Osteocyte (in vitro differentiated cells): ENCODE measurements at regions not wholly inside any gene's neighbourhood (a gene's known extent, or its start where the extent isn't known, plus 50 kb on each side); places are given as distances from the start of the nearest gene placed in this dataset.

ENCODE experiments used
- DNase-seq: peaks from one replicate; pipeline ENCODE4 v3.0.0; 2021; ENCODE audit warnings: mixed read lengths; ENCODE audit not compliant: unreplicated experiment; ENCODE audit errors: extremely low spot score
- H3K27ac Mint-ChIP-seq: one replicate; pipeline ENCODE4 v1.8.0; 2021; ENCODE audit warnings: mild to moderate bottlenecking, mixed read lengths; ENCODE audit not compliant: unreplicated experiment
- H3K27me3 Mint-ChIP-seq: one replicate; pipeline ENCODE4 v1.8.0; 2021; ENCODE audit warnings: mixed read lengths; ENCODE audit not compliant: unreplicated experiment
- H3K36me3 Mint-ChIP-seq: one replicate; pipeline ENCODE4 v1.8.0; 2021; ENCODE audit warnings: mixed read lengths; ENCODE audit not compliant: unreplicated experiment
- H3K4me1 Mint-ChIP-seq: one replicate; pipeline ENCODE4 v1.8.0; 2021; ENCODE audit warnings: mixed read lengths; ENCODE audit not compliant: unreplicated experiment
- H3K4me3 Mint-ChIP-seq: one replicate; pipeline ENCODE4 v1.8.0; 2021; ENCODE audit warnings: mild to moderate bottlenecking, moderate library complexity, mixed read lengths; ENCODE audit not compliant: unreplicated experiment
- H3K9me3 Mint-ChIP-seq: one replicate; pipeline ENCODE4 v1.8.0; 2021; ENCODE audit warnings: mixed read lengths; ENCODE audit not compliant: unreplicated experiment
- TF ChIP-seq, protein P1 (sequence below): fragments of 200-600 bp; sonication (generic); IDR thresholded peaks from 2 replicates; pipeline ENCODE4 v1.5.0; 2021; ENCODE audit warnings: antibody characterized with exemption, mild to moderate bottlenecking, moderate library complexity

DNA sequence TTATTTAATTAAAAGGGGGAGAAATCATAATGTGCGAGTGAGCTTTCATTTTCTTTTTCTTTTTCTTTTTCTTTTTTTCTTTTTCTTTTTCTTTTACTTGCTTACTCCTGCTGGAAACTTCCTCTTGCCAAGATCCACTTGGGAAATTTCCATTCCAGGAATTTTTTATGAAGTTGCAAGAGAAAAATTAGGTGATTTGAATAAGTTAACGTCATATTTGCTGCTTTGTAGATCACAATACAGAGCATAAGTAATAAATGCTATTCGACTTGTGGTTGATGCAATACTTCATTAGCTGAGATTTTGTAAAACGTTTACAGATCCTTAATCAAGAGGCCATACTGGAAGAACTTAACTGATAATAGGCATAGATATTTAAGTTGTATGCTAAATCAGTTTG, 354.7 kb upstream of the SMIM21 start:
- Mint-ChIP-seq H3K4me3 (no peak overlapping the region), H3K27ac (no peak overlapping the region), H3K36me3 (no peaks in the 10 kb centered on the region), H3K4me1 (no peaks in the 10 kb centered on the region), H3K27me3 (no peaks in the 10 kb centered on the region), H3K9me3 (peaks cover 8% of the 10 kb centered on the region)
- DNase-seq, result no peak
- TF ChIP-seq, protein P1, sequence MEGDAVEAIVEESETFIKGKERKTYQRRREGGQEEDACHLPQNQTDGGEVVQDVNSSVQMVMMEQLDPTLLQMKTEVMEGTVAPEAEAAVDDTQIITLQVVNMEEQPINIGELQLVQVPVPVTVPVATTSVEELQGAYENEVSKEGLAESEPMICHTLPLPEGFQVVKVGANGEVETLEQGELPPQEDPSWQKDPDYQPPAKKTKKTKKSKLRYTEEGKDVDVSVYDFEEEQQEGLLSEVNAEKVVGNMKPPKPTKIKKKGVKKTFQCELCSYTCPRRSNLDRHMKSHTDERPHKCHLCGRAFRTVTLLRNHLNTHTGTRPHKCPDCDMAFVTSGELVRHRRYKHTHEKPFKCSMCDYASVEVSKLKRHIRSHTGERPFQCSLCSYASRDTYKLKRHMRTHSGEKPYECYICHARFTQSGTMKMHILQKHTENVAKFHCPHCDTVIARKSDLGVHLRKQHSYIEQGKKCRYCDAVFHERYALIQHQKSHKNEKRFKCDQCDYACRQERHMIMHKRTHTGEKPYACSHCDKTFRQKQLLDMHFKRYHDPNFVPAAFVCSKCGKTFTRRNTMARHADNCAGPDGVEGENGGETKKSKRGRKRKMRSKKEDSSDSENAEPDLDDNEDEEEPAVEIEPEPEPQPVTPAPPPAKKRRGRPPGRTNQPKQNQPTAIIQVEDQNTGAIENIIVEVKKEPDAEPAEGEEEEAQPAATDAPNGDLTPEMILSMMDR, result no peak

DNA sequence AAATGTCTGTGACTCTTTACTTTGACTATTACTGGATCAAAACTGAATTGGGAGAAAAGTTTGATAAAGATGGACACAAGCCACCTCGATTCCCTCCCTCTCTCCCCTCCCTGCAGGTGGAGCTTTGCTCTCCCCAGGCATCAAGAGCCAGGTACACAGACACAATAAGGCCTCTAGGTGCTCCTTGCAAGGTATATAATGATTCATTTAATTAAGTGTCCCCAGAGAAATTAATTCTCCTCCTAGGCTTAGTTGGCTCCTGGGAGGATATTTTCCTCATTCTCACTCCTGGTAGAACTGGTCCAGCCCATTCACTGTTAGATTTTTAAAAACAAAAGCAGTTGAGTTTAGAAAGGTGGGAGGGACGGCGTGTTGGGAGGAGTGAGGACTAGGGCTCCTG, 352.4 kb upstream of the SMIM21 start:
- no peak for DNase-seq
- no peak overlapping the region for H3K27ac Mint-ChIP-seq
- no peak overlapping the region for H3K4me3 Mint-ChIP-seq
- no peaks in the 10 kb centered on the region for H3K27me3 Mint-ChIP-seq
- no peaks in the 10 kb centered on the region for H3K4me1 Mint-ChIP-seq
- no peaks in the 10 kb centered on the region for H3K9me3 Mint-ChIP-seq
- H3K36me3 Mint-ChIP-seq, result no peaks in the 10 kb centered on the region
- TF ChIP-seq, protein P1, result no peak

- Mint-ChIP-seq H3K4me3 (no peak overlapping the region), H3K4me1 (no peaks in the 10 kb centered on the region), H3K9me3 (no peaks in the 10 kb centered on the region), H3K27ac (no peak overlapping the region), H3K36me3 (no peaks in the 10 kb centered on the region), H3K27me3 (no peaks in the 10 kb centered on the region)
- TF ChIP-seq, protein P1, result no peak
- DNase-seq, result no peak
Observed at GRCh38 chr18:75779450-75779849, 351.9 kb upstream of the SMIM21 start.

DNA sequence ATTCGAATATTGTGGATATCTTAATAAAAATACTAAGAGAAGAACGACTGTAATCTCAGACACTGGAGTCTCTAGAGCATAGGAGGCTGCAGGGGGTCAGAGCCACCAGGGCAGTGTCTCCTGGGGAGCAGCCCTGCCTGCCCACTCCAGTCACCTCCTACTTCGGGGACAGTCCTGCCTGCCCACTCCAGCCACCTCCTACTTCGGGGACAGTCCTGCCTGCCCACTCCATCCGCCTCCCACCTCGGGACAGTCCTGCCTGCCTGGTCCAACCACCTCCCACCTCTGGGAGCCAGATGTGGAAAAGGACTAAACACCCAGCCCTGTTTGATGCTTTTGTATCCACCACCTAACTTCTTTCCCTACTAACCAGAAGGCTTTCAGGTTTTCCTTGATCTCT, 350.1 kb upstream of the SMIM21 start:
- no peaks in the 10 kb centered on the region for H3K4me1 Mint-ChIP-seq
- TF ChIP-seq, protein P1, result no peak
- no peak overlapping the region for H3K27ac Mint-ChIP-seq
- no peak for DNase-seq
- peaks cover 4% of the 10 kb centered on the region for H3K9me3 Mint-ChIP-seq
- H3K4me3 Mint-ChIP-seq, result no peak overlapping the region
- no peaks in the 10 kb centered on the region for H3K36me3 Mint-ChIP-seq
- no peaks in the 10 kb centered on the region for H3K27me3 Mint-ChIP-seq

GRCh38 chr18:75775121-75775520, 347.6 kb upstream of the SMIM21 start:
- no peaks in the 10 kb centered on the region for H3K36me3 Mint-ChIP-seq
- no peak overlapping the region for H3K27ac Mint-ChIP-seq
- no peaks in the 10 kb centered on the region for H3K4me1 Mint-ChIP-seq
- no peaks in the 10 kb centered on the region for H3K27me3 Mint-ChIP-seq
- DNase-seq, result no peak
- H3K4me3 Mint-ChIP-seq, result no peak overlapping the region
- TF ChIP-seq, protein P1, result no peak
- peaks cover 4% of the 10 kb centered on the region for H3K9me3 Mint-ChIP-seq
